Endodermal cell (in vitro differentiated cells): ENCODE measurements at regions not wholly inside any gene's neighbourhood (a gene's known extent, or its start where the extent isn't known, plus 50 kb on each side); places are given as distances from the start of the nearest gene placed in this dataset.

ENCODE experiments used
- DNase-seq: peaks from one replicate; pipeline ENCODE4 v3.0.0-alpha.2; 2017
- H3K27ac ChIP-seq: 2 replicates; pipeline ENCODE4 v1.5.1; 2013; ENCODE audit warnings: mild to moderate bottlenecking, low read depth, low read length, moderate library complexity
- H3K27me3 ChIP-seq: 2 replicates; pipeline ENCODE4 v1.6.1; 2013; ENCODE audit warnings: mild to moderate bottlenecking, low read length, moderate library complexity; ENCODE audit not compliant: insufficient read depth, control insufficient read depth, poor library complexity, severe bottlenecking
- H3K36me3 ChIP-seq: 2 replicates; pipeline ENCODE4 v1.7.0; 2013; ENCODE audit warnings: mild to moderate bottlenecking, low read length, moderate library complexity; ENCODE audit not compliant: control insufficient read depth, insufficient read depth
- H3K4me1 ChIP-seq: one replicate; pipeline ENCODE4 v1.7.0; 2013; ENCODE audit warnings: low read length; ENCODE audit not compliant: control insufficient read depth, insufficient read depth
- H3K4me3 ChIP-seq: 2 replicates; pipeline ENCODE4 v1.5.1; 2013; ENCODE audit warnings: mild to moderate bottlenecking, low read length, moderate library complexity
- H3K9ac ChIP-seq: 2 replicates; pipeline ENCODE4 v1.6.1; 2013; ENCODE audit warnings: mild to moderate bottlenecking, low read length, moderate library complexity; ENCODE audit not compliant: poor library complexity, severe bottlenecking; ENCODE audit errors: extremely low read depth
- H3K9me3 ChIP-seq: 2 replicates; pipeline ENCODE4 v1.6.1; 2013; ENCODE audit warnings: mild to moderate bottlenecking, low read length, moderate library complexity; ENCODE audit not compliant: control insufficient read depth
- H3K27ac Mint-ChIP-seq: 2 replicates; pipeline ENCODE4 v1.8.0; 2020; ENCODE audit warnings: mixed read lengths
- H3K27me3 Mint-ChIP-seq: 2 replicates; pipeline ENCODE4 v1.8.0; 2021; ENCODE audit warnings: mild to moderate bottlenecking, mixed read lengths; ENCODE audit not compliant: insufficient read depth
- H3K36me3 Mint-ChIP-seq: 2 replicates; pipeline ENCODE4 v1.8.0; 2020; ENCODE audit warnings: low read depth, mixed read lengths
- H3K4me1 Mint-ChIP-seq: 2 replicates; pipeline ENCODE4 v1.8.0; 2020; ENCODE audit warnings: mixed read lengths
- H3K4me3 Mint-ChIP-seq: 2 replicates; pipeline ENCODE4 v1.8.0; 2020; ENCODE audit warnings: mild to moderate bottlenecking, moderate library complexity, mixed read lengths
- H3K9me3 Mint-ChIP-seq: 2 replicates; pipeline ENCODE4 v1.8.0; 2020; ENCODE audit warnings: mild to moderate bottlenecking, mixed read lengths
- CTCF ChIP-seq: fragments of 200-600 bp; sonication (generic); conservative IDR thresholded peaks from 2 replicates; pipeline ENCODE4 v1.5.0; 2021; ENCODE audit warnings: antibody characterized with exemption, mild to moderate bottlenecking
- WGBS, 2 experiments: methylation state at CpG; one replicate each; pipeline versions ENCODE4 v1.1.5 to v1.1.7; 2013; ENCODE audit warnings: missing lambda C conversion rate in 2 of 2, mixed read lengths in 1 of 2; ENCODE audit not compliant: insufficient coverage in 1 of 2, insufficient read length in 1 of 2; 5-methylcytosine and 5-hydroxymethylcytosine counted together

DNA sequence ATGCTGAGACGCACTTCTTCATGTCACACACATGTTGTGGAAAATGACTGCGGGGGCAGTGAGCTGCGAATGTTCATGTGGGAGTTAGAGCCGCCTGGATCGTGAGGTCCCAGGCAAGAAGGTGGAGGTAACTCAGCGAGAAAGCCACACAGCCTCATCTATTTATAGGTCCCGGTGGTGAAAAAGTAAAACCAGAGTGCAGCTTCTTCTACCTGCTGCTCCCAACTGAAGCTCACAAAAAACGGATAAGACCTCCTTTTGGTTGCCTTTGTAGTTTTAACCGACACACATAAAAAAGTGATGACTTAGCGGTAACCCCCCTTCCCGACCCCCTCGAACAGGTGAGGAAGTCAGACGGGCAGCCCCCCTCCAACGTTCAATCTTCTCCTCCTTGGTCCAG, 276.9 kb downstream of the GATA3 start:
- no peak for DNase-seq
- H3K9me3 ChIP-seq = no peaks in the 10 kb centered on the region
- H3K9ac ChIP-seq = no peak overlapping the region
- no peak overlapping the region for H3K27ac ChIP-seq
- peaks cover 25% of the 10 kb centered on the region for H3K27me3 ChIP-seq
- H3K36me3 Mint-ChIP-seq = no peaks in the 10 kb centered on the region
- no peak for TF ChIP-seq CTCF
- H3K27me3 Mint-ChIP-seq = peaks cover 48% of the 10 kb centered on the region
- no peaks in the 10 kb centered on the region for H3K36me3 ChIP-seq
- H3K4me3 ChIP-seq = no peak overlapping the region
- no peaks in the 10 kb centered on the region for H3K9me3 Mint-ChIP-seq
- H3K4me1 Mint-ChIP-seq = peaks cover 11% of the 10 kb centered on the region
- H3K27ac Mint-ChIP-seq = no peak overlapping the region
- peaks cover 3% of the 10 kb centered on the region for H3K4me1 ChIP-seq
- WGBS, 2 experiments = 93 to 95% methylated on average over 13 to 14 of the region's 14 CpGs
- no peak overlapping the region for H3K4me3 Mint-ChIP-seq

- Mint-ChIP-seq H3K27me3 (peaks cover 43% of the 10 kb centered on the region), H3K4me3 (peak overlapping the region; percentile 40), H3K9me3 (no peaks in the 10 kb centered on the region), H3K36me3 (no peaks in the 10 kb centered on the region), H3K4me1 (peaks cover 9% of the 10 kb centered on the region), H3K27ac (no peak overlapping the region)
- Histone ChIP-seq H3K4me1 (peaks cover 3% of the 10 kb centered on the region), H3K9me3 (no peaks in the 10 kb centered on the region), H3K9ac (no peak overlapping the region), H3K27me3 (peaks cover 24% of the 10 kb centered on the region), H3K4me3 (peak overlapping the region; percentile 66), H3K36me3 (no peaks in the 10 kb centered on the region), H3K27ac (no peak overlapping the region)
- TF ChIP-seq CTCF = no peak
- peak; percentile 69 for DNase-seq
- WGBS, 2 experiments = 5 to 13% methylated on average over 28 to 34 of the region's 34 CpGs
Observed at GRCh38 chr10:8331896-8332729, 277.6 kb downstream of the GATA3 start.

DNA sequence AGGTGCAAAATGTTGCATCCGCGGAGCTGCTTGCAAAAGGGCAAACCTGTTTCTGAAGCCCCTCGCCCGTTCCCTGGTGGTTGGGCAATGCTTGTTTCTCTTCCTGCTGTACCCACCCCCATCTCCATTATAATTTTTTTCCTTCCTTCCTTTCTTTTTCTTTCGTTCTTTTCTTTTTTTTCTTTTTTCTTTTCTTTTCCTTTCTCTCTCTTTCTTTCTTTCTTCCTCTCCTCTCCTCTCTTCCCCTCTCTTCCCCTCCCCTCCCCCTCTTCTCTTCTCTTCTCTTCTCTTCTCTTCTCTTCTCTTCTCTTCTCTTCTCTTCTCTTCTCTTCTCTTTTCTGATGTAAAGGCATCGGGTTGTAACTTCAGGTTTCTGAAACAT, 278.2 kb downstream of the GATA3 start:
- Mint-ChIP-seq H3K36me3 (peaks cover 1% of the 10 kb centered on the region), H3K27ac (no peak overlapping the region), H3K4me3 (peak overlapping the region; percentile 40), H3K9me3 (no peaks in the 10 kb centered on the region), H3K4me1 (peaks cover 9% of the 10 kb centered on the region), H3K27me3 (peaks cover 43% of the 10 kb centered on the region)
- H3K4me3 ChIP-seq = peak overlapping the region; percentile 66
- peaks cover 24% of the 10 kb centered on the region for H3K27me3 ChIP-seq
- no peak for TF ChIP-seq CTCF
- H3K9me3 ChIP-seq = no peaks in the 10 kb centered on the region
- H3K4me1 ChIP-seq = peaks cover 3% of the 10 kb centered on the region
- H3K9ac ChIP-seq = no peak overlapping the region
- DNase-seq = no peak
- WGBS, 2 experiments = 15 to 33% methylated on average over 5 to 6 of the region's 6 CpGs
- no peaks in the 10 kb centered on the region for H3K36me3 ChIP-seq
- no peak overlapping the region for H3K27ac ChIP-seq
